IMR-90 (cell line): ENCODE measurements at regions not wholly inside any gene's neighbourhood (a gene's known extent, or its start where the extent isn't known, plus 50 kb on each side); places are given as distances from the start of the nearest gene placed in this dataset.
A peak's percentile ranks its signal among the peaks of the same experiment; 100 is the strongest.

Experiments
- ATAC-seq: fragments of 200-7000 bp; cut with Tn5 transposase; 2 replicates; pipeline ENCODE4 v1.9.1; 2020; ENCODE audit warnings: low read depth, mild to moderate bottlenecking, moderate library complexity
- BruUV-seq: library from RNA; stranded (reverse); fragments of 400-500 nt; replicated peaks from 2 replicates; lab custom pipeline; 2021; lab: Mats Ljungman, UMichigan
- CTCF ChIA-PET: fragments of 300-600 bp; formaldehyde crosslinking; extraction: SDS; loops from one replicate; lab custom pipeline; 2021; ENCODE audit warnings: antibody characterized with exemption; lab: Yijun Ruan, JAX
- POLR2A ChIA-PET: fragments of 300-600 bp; sonication (Branson Sonifier 250); formaldehyde crosslinking; loops from one replicate; lab custom pipeline; 2022; ENCODE audit warnings: antibody characterized with exemption; ENCODE audit not compliant: unreplicated experiment; lab: Charles Lee
- DNase-seq: peaks from one replicate; pipeline ENCODE4 v3.0.0; 2013
- H2AFZ ChIP-seq: replicated peaks from 2 replicates; pipeline ENCODE3; 2013; ENCODE audit warnings: low read length, mild to moderate bottlenecking; ENCODE audit not compliant: poor library complexity
- H2AK5ac ChIP-seq: 2 replicates; pipeline ENCODE4 v1.6.1; 2013; ENCODE audit warnings: low read depth, low read length, inconsistent platforms
- H2AK9ac ChIP-seq: replicated peaks from 2 replicates; pipeline ENCODE3; 2013; ENCODE audit warnings: mild to moderate bottlenecking, low read depth, low read length, moderate library complexity; ENCODE audit not compliant: poor library complexity
- H2BK120ac ChIP-seq: 2 replicates; pipeline ENCODE4 v1.6.1; 2013; ENCODE audit warnings: low read depth, low read length, inconsistent platforms
- H2BK15ac ChIP-seq: 3 replicates; pipeline ENCODE4 v1.6.1; 2013; ENCODE audit warnings: low read depth, low read length, inconsistent platforms
- H2BK20ac ChIP-seq: 2 replicates; pipeline ENCODE4 v1.6.1; 2013; ENCODE audit warnings: low read depth, mild to moderate bottlenecking, inconsistent platforms, low read length, moderate library complexity
- H2BK5ac ChIP-seq: 2 replicates; pipeline ENCODE4 v1.6.1; 2013; ENCODE audit warnings: mild to moderate bottlenecking, low read depth, low read length, inconsistent platforms; ENCODE audit not compliant: poor library complexity, severe bottlenecking
- H3K14ac ChIP-seq: replicated peaks from 2 replicates; pipeline ENCODE4 v1.6.1; 2013; ENCODE audit warnings: low read depth, low read length, inconsistent platforms
- H3K18ac ChIP-seq: 2 replicates; pipeline ENCODE4 v1.6.1; 2013; ENCODE audit warnings: low read depth, low read length, control low read depth
- H3K23ac ChIP-seq: 2 replicates; pipeline ENCODE4 v1.6.1; 2013; ENCODE audit warnings: low read depth, low read length, inconsistent platforms
- H3K27ac ChIP-seq: 2 replicates; pipeline ENCODE4 v1.5.1; 2013; ENCODE audit warnings: mild to moderate bottlenecking, control low read depth, low read length; ENCODE audit not compliant: insufficient read depth
- H3K27me3 ChIP-seq: 2 replicates; pipeline ENCODE4 v1.6.1; 2013; ENCODE audit warnings: low read length; ENCODE audit not compliant: control insufficient read depth, insufficient read depth
- H3K36me3 ChIP-seq: 2 replicates; pipeline ENCODE4 v1.6.1; 2013; ENCODE audit warnings: low read length, mixed read lengths; ENCODE audit not compliant: control insufficient read depth, insufficient read depth
- H3K4ac ChIP-seq: 2 replicates; pipeline ENCODE4 v1.6.1; 2013; ENCODE audit warnings: low read depth, low read length, inconsistent platforms
- H3K4me1 ChIP-seq: 2 replicates; pipeline ENCODE4 v1.6.1; 2013; ENCODE audit warnings: low read length, mixed read lengths; ENCODE audit not compliant: control insufficient read depth, insufficient read depth
- H3K4me2 ChIP-seq: 2 replicates; pipeline ENCODE4 v1.6.1; 2013; ENCODE audit warnings: low read depth, mild to moderate bottlenecking, control low read depth, low read length, moderate library complexity
- H3K4me3 ChIP-seq: 2 replicates; pipeline ENCODE4 v1.5.1; 2013; ENCODE audit warnings: low read depth, mild to moderate bottlenecking, control low read depth, low read length, moderate library complexity; ENCODE audit not compliant: insufficient read depth
- H3K56ac ChIP-seq: 2 replicates; pipeline ENCODE4 v1.6.1; 2013; ENCODE audit warnings: low read length, inconsistent platforms; ENCODE audit not compliant: insufficient read depth; ENCODE audit errors: extremely low read depth
- H3K79me1 ChIP-seq, 2 experiments: 2 replicates each; pipeline ENCODE4 v1.6.1; 2013; ENCODE audit warnings: low read length in 2 of 2, inconsistent platforms in 1 of 2, low read depth in 1 of 2
- H3K9ac ChIP-seq: 2 replicates; pipeline ENCODE4 v1.6.1; 2013; ENCODE audit warnings: low read depth, low read length, control low read depth
- H3K9me1 ChIP-seq: 2 replicates; pipeline ENCODE4 v1.6.1; 2013; ENCODE audit warnings: low read length, inconsistent platforms; ENCODE audit not compliant: insufficient read depth
- H3K9me3 ChIP-seq: 2 replicates; pipeline ENCODE4 v1.6.1; 2013; ENCODE audit warnings: low read length; ENCODE audit not compliant: control insufficient read depth, insufficient read depth
- H4K20me1 ChIP-seq: 2 replicates; pipeline ENCODE4 v1.6.1; 2013; ENCODE audit warnings: low read length, inconsistent platforms; ENCODE audit not compliant: insufficient read depth
- H4K5ac ChIP-seq: 2 replicates; pipeline ENCODE4 v1.6.1; 2013; ENCODE audit warnings: mild to moderate bottlenecking, low read depth, low read length, control low read depth
- H4K8ac ChIP-seq, 2 experiments: 2 replicates each; pipeline ENCODE4 v1.6.1; 2013; ENCODE audit warnings: low read depth in 2 of 2, low read length in 2 of 2, control low read depth in 1 of 2, inconsistent platforms in 1 of 2
- H4K91ac ChIP-seq: 2 replicates; pipeline ENCODE4 v1.6.1; 2013; ENCODE audit warnings: low read depth, low read length, inconsistent platforms; ENCODE audit not compliant: insufficient read depth
- FOS ChIP-seq: fragments of 150-350 bp; IDR thresholded peaks from 2 replicates; pipeline ENCODE4 v1.6.1; 2016; ENCODE audit warnings: low read depth, low read length
- MAFK ChIP-seq: IDR thresholded peaks from 2 replicates; pipeline ENCODE4 v1.6.1; 2012; ENCODE audit warnings: low read depth, low read length, improper control_type of control experiment
- NFE2L2 ChIP-seq: fragments of 150-350 bp; IDR thresholded peaks from 2 replicates; pipeline ENCODE4 v1.6.1; 2016; ENCODE audit warnings: low read depth, mild to moderate bottlenecking, low read length
- RCOR1 ChIP-seq: IDR thresholded peaks from 2 replicates; pipeline ENCODE4 v1.6.1; 2012; ENCODE audit warnings: mild to moderate bottlenecking, low read length, improper control_type of control experiment; ENCODE audit not compliant: insufficient replicate concordance
- USF2 ChIP-seq: fragments of 150-350 bp; IDR thresholded peaks from 2 replicates; pipeline ENCODE4 v1.6.1; 2017; ENCODE audit warnings: mild to moderate bottlenecking, antibody characterized with exemption, low read length, low read depth
- WGBS, 2 experiments: methylation state at CpG; one replicate each; pipeline versions ENCODE4 v1.1.5 to v1.1.7; 2013; ENCODE audit warnings: missing lambda C conversion rate in 2 of 2; ENCODE audit not compliant: insufficient read length in 1 of 2; ENCODE audit errors: extremely low coverage in 2 of 2; 5-methylcytosine and 5-hydroxymethylcytosine counted together
- dilution Hi-C: fragments of 300-500 bp; cut with HindIII; formaldehyde crosslinking; loops from one replicate; pipeline ENCODE4 v1.14.3; 2018; ENCODE audit warnings: low sequenced_read_pairs; ENCODE audit not compliant: unreplicated experiment
- in situ Hi-C: fragments of 300-500 bp; cut with MboI; formaldehyde crosslinking; loops from 3 replicates; pipeline ENCODE4 v1.14.3; 2019; ENCODE audit warnings: low sequenced_read_pairs, inconsistent platforms, mixed read lengths
- intact Hi-C: fragments of 100-400 bp; cut with micrococcal nuclease; formaldehyde crosslinking; loops from 2 replicates; pipeline ENCODE4 v1.10.0; 2022

DNA sequence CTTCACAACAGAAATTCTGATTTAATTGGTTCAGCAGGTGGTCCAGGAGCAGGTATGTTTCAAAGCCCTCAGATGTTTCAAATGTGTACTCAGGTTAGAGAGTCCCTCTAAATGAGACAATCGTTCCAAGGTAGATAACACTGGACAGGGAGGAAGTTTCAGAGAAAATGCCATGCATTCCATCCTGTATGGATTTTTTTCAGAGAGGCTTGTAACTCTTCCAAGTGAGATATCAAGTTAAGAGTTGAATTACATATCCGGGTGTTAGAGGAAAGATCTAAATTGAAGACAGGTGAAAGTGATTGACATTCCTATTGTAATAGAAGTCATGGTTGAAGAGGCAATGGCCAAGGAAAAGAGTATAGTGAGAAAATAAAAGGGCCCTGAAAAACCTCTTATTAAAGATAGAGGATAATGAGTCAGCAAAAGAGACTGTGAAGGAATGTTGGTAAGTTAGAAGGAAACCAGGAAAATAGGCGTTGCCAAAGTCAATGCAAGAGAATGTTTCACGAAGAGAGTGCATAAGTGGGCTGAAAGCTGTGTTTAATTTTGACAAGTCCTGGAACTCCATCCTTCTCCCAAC is 105.8 kb downstream of the BMP4 start:
- CTCF ChIA-PET = no interaction called here
- H2BK20ac ChIP-seq = peak overlapping the region; percentile 29
- 0 out of 2 replicates have a peak overlapping the region, but pooled peaks have one; percentile 19 for H4K91ac ChIP-seq
- peak overlapping the region; percentile 33; the same call in 1 of the 2 replicates for H2BK120ac ChIP-seq
- no peak overlapping the region for H3K4me3 ChIP-seq
- H3K4me1 ChIP-seq = peaks cover 7% of the 10 kb centered on the region
- dilution Hi-C loops (no loop called here), intact Hi-C loops (no loop called here), in situ Hi-C loops (no loop called here)
- H4K20me1 ChIP-seq = no peaks in the 10 kb centered on the region
- H3K27ac ChIP-seq = no peak overlapping the region
- H2AK9ac ChIP-seq = no peak overlapping the region
- no peak overlapping the region for H3K9ac ChIP-seq
- H3K4ac ChIP-seq = peak overlapping the region; percentile 22; the same call in 1 of the 2 replicates
- BruUV-seq = no TSS peak
- H3K18ac ChIP-seq = peak overlapping the region; percentile 84
- peak; percentile 68 for TF ChIP-seq MAFK
- no peak for TF ChIP-seq RCOR1
- no peak for TF ChIP-seq USF2
- peak; percentile 77 for TF ChIP-seq NFE2L2
- no peak for TF ChIP-seq FOS
- no peak overlapping the region for H2BK5ac ChIP-seq
- peak; percentile 66 for ATAC-seq
- DNase-seq = peak; percentile 39
- no peak overlapping the region for H3K56ac ChIP-seq
- H2BK15ac ChIP-seq = peak overlapping the region; percentile 43; the same call in 1 of the 3 replicates
- H4K8ac ChIP-seq = no peak overlapping the region
- no peak overlapping the region for H3K4me2 ChIP-seq
- peak overlapping the region; percentile 74; the same call in 1 of the 2 replicates for H4K5ac ChIP-seq
- no peaks in the 10 kb centered on the region for H3K9me1 ChIP-seq
- POLR2A ChIA-PET = no interaction called here
- H3K23ac ChIP-seq = no peak overlapping the region
- H3K14ac ChIP-seq = peak overlapping the region; percentile 18; the same call in 1 of the 2 replicates
- no peaks in the 10 kb centered on the region for H3K27me3 ChIP-seq
- no peaks in the 10 kb centered on the region for H3K79me1 ChIP-seq
- no peaks in the 10 kb centered on the region for H3K36me3 ChIP-seq
- H3K9me3 ChIP-seq = no peaks in the 10 kb centered on the region
- H2AFZ ChIP-seq = no peak overlapping the region
- H2AK5ac ChIP-seq = no peak overlapping the region
- WGBS, 2 experiments = no CpG with 5 or more reads among the region's 4 CpGs
